HEK293 (cell line): ENCODE measurements at regions not wholly inside any gene's neighbourhood (a gene's known extent, or its start where the extent isn't known, plus 50 kb on each side); places are given as distances from the start of the nearest gene placed in this dataset.

ENCODE experiments used
- ZNF157 ChIP-seq: fragments of 450-650 bp; formaldehyde crosslinking; IDR thresholded peaks from 2 replicates; pipeline ENCODE4 v1.5.1; 2016; ENCODE audit warnings: missing biosample characterization, missing genetic modification characterization
- ZNF248 ChIP-seq: fragments of 450-650 bp; formaldehyde crosslinking; IDR thresholded peaks from 2 replicates; pipeline ENCODE4 v1.5.1; 2017; ENCODE audit warnings: missing biosample characterization, missing genetic modification characterization
- ZNF274 ChIP-seq, 2 experiments: fragments of 200-500 bp in 1 of 2; fragments of 450-650 bp in 1 of 2; sonication (Bioruptor generic) in 1 of 2; formaldehyde crosslinking in 1 of 2; IDR thresholded peaks; 2 replicates each; pipeline versions ENCODE4 v1.5.1 to v1.6.1; 2014 to 2016; ENCODE audit warnings: borderline replicate concordance in 1 of 2, inconsistent platforms in 1 of 2, low read length in 1 of 2, missing biosample characterization in 1 of 2, missing genetic modification characterization in 1 of 2
- ZNF660 ChIP-seq: fragments of 450-650 bp; IDR thresholded peaks from 2 replicates; pipeline ENCODE4 v1.5.1; 2018; ENCODE audit warnings: missing biosample characterization, mild to moderate bottlenecking, missing genetic modification characterization
- ZNF776 ChIP-seq: fragments of 450-650 bp; formaldehyde crosslinking; IDR thresholded peaks from 2 replicates; pipeline ENCODE4 v1.5.0; 2017; ENCODE audit warnings: missing biosample characterization, missing genetic modification characterization, borderline replicate concordance
- TF ChIP-seq, protein P1 (sequence below): IDR thresholded peaks from 2 replicates; pipeline ENCODE4 v1.6.1; 2011; ENCODE audit warnings: mild to moderate bottlenecking, low read depth, low read length, borderline replicate concordance

DNA sequence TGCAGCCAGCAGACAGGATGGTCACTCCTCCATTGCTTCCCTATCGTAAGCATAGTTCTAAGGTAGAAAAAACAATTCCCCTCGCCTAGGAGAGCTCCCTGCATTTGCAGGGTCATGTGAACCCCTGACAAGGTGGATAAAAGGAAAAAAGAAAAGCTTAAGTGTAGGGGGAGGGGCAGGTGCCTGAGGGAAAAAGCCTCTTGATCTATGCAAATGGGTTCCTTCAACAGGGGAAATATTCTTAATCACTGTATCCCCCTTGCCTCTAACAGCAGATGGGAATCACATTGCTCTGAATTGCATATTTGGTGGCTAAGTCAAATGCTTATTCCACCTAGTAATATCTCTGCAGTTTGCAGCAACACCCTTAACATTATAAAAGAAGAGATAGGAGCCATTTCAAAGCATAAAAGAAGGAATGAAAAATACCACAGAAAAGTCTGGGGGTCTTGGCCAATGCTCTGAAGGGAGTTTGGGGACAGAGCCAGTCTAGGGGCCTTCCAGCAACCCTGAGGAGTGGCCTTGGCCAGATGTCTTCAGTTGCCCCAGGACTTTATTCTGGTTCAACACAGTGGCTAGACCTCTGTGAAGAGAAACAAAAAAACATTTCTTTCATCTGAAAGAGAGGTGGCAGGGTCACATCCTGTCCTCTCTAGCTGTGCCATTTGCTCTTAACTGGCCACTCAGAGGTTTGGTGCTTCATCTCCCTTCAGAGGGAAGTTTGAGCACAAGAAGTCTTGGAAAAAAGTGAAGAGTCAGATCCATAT, 660.4 kb upstream of the GJE1 start:
- TF ChIP-seq ZNF157 (no peak), ZNF776 (tag by site-specific recombination) (no peak), ZNF660 (tag by site-specific recombination) (no peak), ZNF248 (tag by site-specific recombination) (no peak), ZNF274 (IDR thresholded peaks at IDR 0.05; ENCODE audit: low read length) (no peak), ZNF274 (tag by site-specific recombination; IDR thresholded peaks at IDR 0.05; ENCODE audit: borderline replicate concordance) (no peak)
- TF ChIP-seq, protein P1, sequence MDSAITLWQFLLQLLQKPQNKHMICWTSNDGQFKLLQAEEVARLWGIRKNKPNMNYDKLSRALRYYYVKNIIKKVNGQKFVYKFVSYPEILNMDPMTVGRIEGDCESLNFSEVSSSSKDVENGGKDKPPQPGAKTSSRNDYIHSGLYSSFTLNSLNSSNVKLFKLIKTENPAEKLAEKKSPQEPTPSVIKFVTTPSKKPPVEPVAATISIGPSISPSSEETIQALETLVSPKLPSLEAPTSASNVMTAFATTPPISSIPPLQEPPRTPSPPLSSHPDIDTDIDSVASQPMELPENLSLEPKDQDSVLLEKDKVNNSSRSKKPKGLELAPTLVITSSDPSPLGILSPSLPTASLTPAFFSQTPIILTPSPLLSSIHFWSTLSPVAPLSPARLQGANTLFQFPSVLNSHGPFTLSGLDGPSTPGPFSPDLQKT = no peak
